Tibial nerve (tissue), 4 donors: ENCODE measurements at regions not wholly inside any gene's neighbourhood (a gene's known extent, or its start where the extent isn't known, plus 50 kb on each side); places are given as distances from the start of the nearest gene placed in this dataset.

Source experiments
- DNase-seq, 2 donors: peaks; one replicate each; pipeline ENCODE4 v3.0.0-alpha.2; 2019; ENCODE audit warnings: low spot score in 2 of 2
- H3K27ac ChIP-seq, 4 donors: fragments of 200-600 bp; sonication (generic) in 3 of 4; one replicate each; pipeline ENCODE4 v1.5.1; 2017 to 2019; ENCODE audit warnings: mild to moderate bottlenecking in 1 of 4
- H3K27me3 ChIP-seq, 2 donors: fragments of 200-600 bp; sonication (generic) in 1 of 2; one replicate each; pipeline versions ENCODE4 v1.5.1 to v1.6.0; 2017 to 2019
- H3K36me3 ChIP-seq, 3 donors: fragments of 200-600 bp; sonication (generic); one replicate each; pipeline ENCODE4 v1.5.1; 2018 to 2019
- H3K4me1 ChIP-seq, 4 donors: fragments of 200-600 bp; sonication (generic) in 3 of 4; one replicate each; pipeline ENCODE4 v1.5.1; 2017 to 2019
- H3K4me3 ChIP-seq, 4 donors: fragments of 200-600 bp; sonication (generic) in 3 of 4; one replicate each; pipeline ENCODE4 v1.5.1; 2017 to 2019; ENCODE audit warnings: mild to moderate bottlenecking in 1 of 4, moderate library complexity in 1 of 4
- H3K9me3 ChIP-seq, 4 donors: fragments of 200-600 bp; sonication (generic) in 3 of 4; one replicate each; pipeline ENCODE4 v1.5.1; 2017 to 2019
- EP300 ChIP-seq, 2 donors: sonication (generic); formaldehyde crosslinking; IDR thresholded peaks; one replicate each; pipeline ENCODE4 v1.6.1; 2017; ENCODE audit warnings: antibody characterized with exemption in 2 of 2, mild to moderate bottlenecking in 1 of 2
- POLR2A ChIP-seq, 2 donors: fragments of 450-650 bp; IDR thresholded peaks; one replicate each; pipeline ENCODE4 v1.6.1; 2017; ENCODE audit warnings: antibody characterized with exemption in 2 of 2, mild to moderate bottlenecking in 2 of 2, moderate library complexity in 2 of 2
- whole genome bisulfite sequencing, 2 donors: methylation state at CpG; one replicate each; pipeline ENCODE4 v1.1.5; 2018; 5-methylcytosine and 5-hydroxymethylcytosine counted together
- TF ChIP-seq, protein P1 (sequence below), 5 experiments: fragments of 200-600 bp in 3 of 5; fragments of 450-650 bp in 2 of 5; sonication (generic) in 3 of 5; IDR thresholded peaks; one replicate each; pipeline ENCODE4 v1.5.1; 2016 to 2019; ENCODE audit warnings: antibody characterized with exemption in 5 of 5, mild to moderate bottlenecking in 3 of 5, moderate library complexity in 2 of 5

DNA sequence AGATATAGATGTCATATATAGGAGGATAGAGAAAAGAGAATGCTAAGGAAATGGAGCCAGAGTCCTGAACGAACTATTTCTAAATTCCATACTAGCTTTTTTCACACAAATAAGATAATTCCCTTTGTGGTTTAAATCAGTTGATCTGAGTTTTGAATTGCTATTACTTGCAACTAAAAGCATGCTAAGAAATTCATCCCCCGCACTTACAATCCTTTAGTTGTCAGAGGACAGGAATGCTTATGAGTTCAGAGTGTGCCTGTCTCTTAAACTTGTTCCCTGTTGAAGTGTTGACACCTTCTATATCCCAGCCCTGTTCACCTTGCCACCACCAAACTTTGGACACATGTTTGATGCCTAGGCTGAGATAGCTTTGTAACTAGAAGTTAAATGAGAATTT, 406.2 kb downstream of the METTL15 start:
- H3K36me3 ChIP-seq, result peaks cover 0 to 6% (median 0%) of the 10 kb centered on the region in 3 donors
- 86 to 90% methylated on average over 2 of the region's 2 CpGs for WGBS, 2 donors
- no peaks in the 10 kb centered on the region for H3K27me3 ChIP-seq
- no peak overlapping the region for H3K27ac ChIP-seq
- DNase-seq, result no peak
- H3K9me3 ChIP-seq, result peaks cover 0 to 20% (median 0%) of the 10 kb centered on the region in 4 donors
- H3K4me1 ChIP-seq, result no peaks in the 10 kb centered on the region
- no peak overlapping the region for H3K4me3 ChIP-seq
- TF ChIP-seq, protein P1, sequence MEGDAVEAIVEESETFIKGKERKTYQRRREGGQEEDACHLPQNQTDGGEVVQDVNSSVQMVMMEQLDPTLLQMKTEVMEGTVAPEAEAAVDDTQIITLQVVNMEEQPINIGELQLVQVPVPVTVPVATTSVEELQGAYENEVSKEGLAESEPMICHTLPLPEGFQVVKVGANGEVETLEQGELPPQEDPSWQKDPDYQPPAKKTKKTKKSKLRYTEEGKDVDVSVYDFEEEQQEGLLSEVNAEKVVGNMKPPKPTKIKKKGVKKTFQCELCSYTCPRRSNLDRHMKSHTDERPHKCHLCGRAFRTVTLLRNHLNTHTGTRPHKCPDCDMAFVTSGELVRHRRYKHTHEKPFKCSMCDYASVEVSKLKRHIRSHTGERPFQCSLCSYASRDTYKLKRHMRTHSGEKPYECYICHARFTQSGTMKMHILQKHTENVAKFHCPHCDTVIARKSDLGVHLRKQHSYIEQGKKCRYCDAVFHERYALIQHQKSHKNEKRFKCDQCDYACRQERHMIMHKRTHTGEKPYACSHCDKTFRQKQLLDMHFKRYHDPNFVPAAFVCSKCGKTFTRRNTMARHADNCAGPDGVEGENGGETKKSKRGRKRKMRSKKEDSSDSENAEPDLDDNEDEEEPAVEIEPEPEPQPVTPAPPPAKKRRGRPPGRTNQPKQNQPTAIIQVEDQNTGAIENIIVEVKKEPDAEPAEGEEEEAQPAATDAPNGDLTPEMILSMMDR (IDR thresholded peaks at IDR 0.05), result no peak
- TF ChIP-seq POLR2A (IDR thresholded peaks at IDR 0.05), result no peak
- no peak for TF ChIP-seq EP300 (IDR thresholded peaks at IDR 0.05)

DNA sequence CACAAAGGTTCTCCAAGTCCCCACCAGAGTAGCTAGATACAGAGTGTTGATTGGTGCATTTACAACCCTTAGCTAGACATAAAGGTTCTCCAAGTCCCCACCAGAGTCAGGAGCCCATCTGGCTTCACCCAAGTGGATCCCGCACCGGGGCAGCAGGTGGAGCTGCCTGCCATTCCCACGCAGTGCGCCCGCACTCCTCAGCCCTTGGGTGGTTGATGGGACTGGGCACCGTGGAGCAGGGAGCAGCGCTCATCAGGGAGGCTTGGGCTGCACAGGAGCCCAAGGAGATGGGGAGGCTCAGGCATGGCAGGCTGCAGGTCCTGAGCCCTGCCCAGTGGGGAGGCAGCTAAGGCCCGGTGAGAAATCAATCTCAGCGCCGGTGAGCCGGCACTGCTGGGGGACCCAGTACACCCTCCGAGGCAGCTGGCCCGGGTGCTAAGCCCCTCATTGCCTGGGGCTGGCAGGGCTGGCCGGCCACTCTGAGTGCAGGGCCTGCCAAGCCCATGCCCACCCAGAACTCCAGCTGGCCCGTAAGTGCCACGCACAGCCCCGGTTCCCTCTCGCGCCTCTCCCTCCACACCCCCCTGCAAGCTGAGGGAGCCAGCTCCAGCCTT, 404.1 kb downstream of the METTL15 start:
- no peak overlapping the region for H3K27ac ChIP-seq
- H3K9me3 ChIP-seq, result peaks cover 0 to 20% (median 0%) of the 10 kb centered on the region in 4 donors
- no peak for DNase-seq
- WGBS, 2 donors, result 92 to 96% methylated on average over 7 to 19 of the region's 19 CpGs
- H3K4me3 ChIP-seq, result no peak overlapping the region
- TF ChIP-seq, protein P1 (IDR thresholded peaks at IDR 0.05), result no peak
- TF ChIP-seq EP300 (IDR thresholded peaks at IDR 0.05), result no peak
- peaks cover 0 to 6% (median 0%) of the 10 kb centered on the region in 3 donors for H3K36me3 ChIP-seq
- no peaks in the 10 kb centered on the region for H3K4me1 ChIP-seq
- H3K27me3 ChIP-seq, result no peaks in the 10 kb centered on the region

DNA sequence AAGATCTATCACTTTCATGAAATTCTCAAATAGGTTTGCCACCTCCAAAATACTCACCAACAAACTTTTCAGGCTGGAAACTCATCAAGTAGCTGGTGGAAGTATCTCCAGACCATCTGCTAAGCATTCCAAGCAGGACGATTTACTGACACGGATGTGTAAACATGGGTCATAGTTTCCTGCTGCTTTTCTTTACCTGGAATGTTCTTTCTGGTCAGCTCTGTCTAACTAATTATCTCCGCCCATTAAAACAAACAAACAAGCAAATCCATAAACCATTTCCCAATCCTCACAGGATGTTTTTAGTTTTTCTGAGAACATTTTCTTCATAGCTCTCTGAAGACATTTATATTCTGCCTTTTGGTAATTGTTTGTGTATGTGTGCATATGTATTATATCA, 397.0 kb downstream of the METTL15 start:
- no peaks in the 10 kb centered on the region for H3K36me3 ChIP-seq
- no peaks in the 10 kb centered on the region for H3K4me1 ChIP-seq
- TF ChIP-seq EP300 (IDR thresholded peaks at IDR 0.05) (no peak), POLR2A (IDR thresholded peaks at IDR 0.05) (no peak)
- TF ChIP-seq, protein P1 (IDR thresholded peaks at IDR 0.05), result no peak
- WGBS, 2 donors, result 58 to 70% methylated on average over 3 of the region's 3 CpGs
- no peak for DNase-seq
- no peaks in the 10 kb centered on the region for H3K27me3 ChIP-seq
- no peaks in the 10 kb centered on the region for H3K9me3 ChIP-seq
- H3K27ac ChIP-seq, result no peak overlapping the region
- H3K4me3 ChIP-seq, result no peak overlapping the region

DNA sequence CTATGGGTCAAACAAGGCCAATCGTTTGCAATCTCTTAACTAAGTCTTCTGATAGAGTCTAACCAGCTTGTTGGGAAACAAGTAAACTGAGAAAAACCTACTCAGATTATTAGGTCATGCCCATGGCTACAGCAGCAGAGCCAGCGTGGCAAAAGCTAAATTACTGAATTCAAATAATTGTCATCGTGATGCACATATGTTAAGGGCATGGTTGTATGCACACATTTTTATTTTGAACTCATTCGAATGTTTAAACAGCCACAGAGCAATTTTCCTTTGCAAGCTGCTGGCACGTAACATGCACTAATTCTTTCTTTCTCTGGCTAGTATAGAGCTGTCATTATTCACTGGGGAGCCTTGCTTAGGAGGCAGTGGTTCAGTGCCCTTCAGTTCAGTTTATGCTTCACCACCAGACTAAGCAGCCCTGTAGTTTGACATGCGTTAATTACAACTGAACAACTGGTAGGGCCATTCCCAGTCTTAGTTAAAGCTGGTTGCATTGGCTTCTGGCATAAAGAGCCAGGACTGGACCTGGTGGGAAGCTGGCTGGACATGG, 396.4 kb downstream of the METTL15 start:
- DNase-seq, result no peak
- Histone ChIP-seq H3K36me3 (no peaks in the 10 kb centered on the region), H3K4me3 (no peak overlapping the region), H3K27ac (no peak overlapping the region), H3K4me1 (no peaks in the 10 kb centered on the region), H3K9me3 (no peaks in the 10 kb centered on the region), H3K27me3 (no peaks in the 10 kb centered on the region)
- TF ChIP-seq, protein P1 (IDR thresholded peaks at IDR 0.05), result no peak
- TF ChIP-seq EP300 (IDR thresholded peaks at IDR 0.05) (no peak), POLR2A (IDR thresholded peaks at IDR 0.05) (no peak)
- 51 to 58% methylated on average over 6 of the region's 6 CpGs for WGBS, 2 donors

DNA sequence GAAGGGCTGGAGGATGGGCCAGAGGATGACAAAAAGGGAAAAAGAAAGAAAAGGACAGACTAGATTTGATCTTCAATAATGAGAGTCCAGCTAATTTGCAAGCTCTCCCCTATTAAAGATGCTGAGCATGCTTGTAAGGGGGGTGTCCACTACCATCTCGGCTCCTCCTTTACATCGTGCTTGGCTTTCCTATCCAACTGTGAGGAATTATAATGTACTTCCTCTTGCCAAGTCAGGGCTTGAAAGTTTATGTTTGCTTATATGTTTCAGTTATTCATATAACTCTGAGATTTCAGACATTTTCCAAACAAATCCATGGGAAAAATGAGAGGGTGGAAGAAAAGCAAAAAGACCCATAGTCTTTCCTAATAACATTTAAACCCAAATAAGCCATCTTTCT, 387.1 kb downstream of the METTL15 start:
- WGBS, 2 donors, result 70 to 82% methylated on average over 2 of the region's 2 CpGs
- H3K27ac ChIP-seq, result no peak overlapping the region
- H3K9me3 ChIP-seq, result no peaks in the 10 kb centered on the region
- H3K4me1 ChIP-seq, result no peaks in the 10 kb centered on the region
- DNase-seq, result no peak
- TF ChIP-seq POLR2A (IDR thresholded peaks at IDR 0.05) (no peak), EP300 (IDR thresholded peaks at IDR 0.05) (no peak)
- TF ChIP-seq, protein P1 (IDR thresholded peaks at IDR 0.05), result no peak
- H3K4me3 ChIP-seq, result no peak overlapping the region
- no peaks in the 10 kb centered on the region for H3K36me3 ChIP-seq
- H3K27me3 ChIP-seq, result no peaks in the 10 kb centered on the region
